Loucy (cell line): ENCODE measurements at regions not wholly inside any gene's neighbourhood (a gene's known extent, or its start where the extent isn't known, plus 50 kb on each side); places are given as distances from the start of the nearest gene placed in this dataset.

Source experiments
- H2AFZ ChIP-seq: fragments of 200-600 bp; sonication (generic); 2 replicates; pipeline ENCODE4 v1.6.0; 2016; ENCODE audit warnings: antibody characterized with exemption, mild to moderate bottlenecking, low read length, moderate library complexity
- H3F3A ChIP-seq: fragments of 200-600 bp; 2 replicates; pipeline ENCODE4 v1.6.0; 2016; ENCODE audit warnings: antibody characterized with exemption, low read depth, mild to moderate bottlenecking
- H3K27me3 ChIP-seq: fragments of 200-600 bp; sonication (generic); 2 replicates; pipeline ENCODE4 v1.6.1; 2014; ENCODE audit warnings: low read length, mild to moderate bottlenecking; ENCODE audit not compliant: insufficient read depth, poor library complexity, severe bottlenecking
- H3K36me3 ChIP-seq: fragments of 200-600 bp; sonication (generic); 2 replicates; pipeline ENCODE4 v1.6.1; 2016; ENCODE audit warnings: low read length; ENCODE audit not compliant: insufficient read depth
- H3K4me1 ChIP-seq: fragments of 200-600 bp; sonication (generic); 2 replicates; pipeline ENCODE4 v1.5.1; 2014; ENCODE audit warnings: low read length, mild to moderate bottlenecking; ENCODE audit not compliant: insufficient read depth, poor library complexity, severe bottlenecking
- H3K4me2 ChIP-seq: fragments of 200-600 bp; sonication (generic); 2 replicates; pipeline ENCODE4 v1.6.0; 2014; ENCODE audit warnings: antibody characterized with exemption, low read length, low read depth, mild to moderate bottlenecking; ENCODE audit not compliant: poor library complexity, severe bottlenecking
- H3K4me3 ChIP-seq: fragments of 200-600 bp; sonication (generic); 2 replicates; pipeline ENCODE4 v1.5.1; 2014; ENCODE audit warnings: low read length, mild to moderate bottlenecking, mixed read lengths; ENCODE audit not compliant: poor library complexity, severe bottlenecking
- H3K79me2 ChIP-seq: fragments of 200-600 bp; sonication (generic); 2 replicates; pipeline ENCODE4 v1.6.1; 2014; ENCODE audit warnings: low read length; ENCODE audit not compliant: insufficient read depth
- H3K9ac ChIP-seq: fragments of 200-600 bp; sonication (generic); 2 replicates; pipeline ENCODE4 v1.6.0; 2014; ENCODE audit warnings: mild to moderate bottlenecking, low read depth, low read length, moderate library complexity; ENCODE audit not compliant: poor library complexity, severe bottlenecking
- H3K9me2 ChIP-seq: fragments of 200-600 bp; sonication (generic); replicated peaks from 2 replicates; pipeline ENCODE4 v1.6.1; 2016; ENCODE audit warnings: low read depth, low read length, mixed read lengths
- H3K9me3 ChIP-seq: fragments of 200-600 bp; sonication (generic); 2 replicates; pipeline ENCODE4 v1.6.1; 2014; ENCODE audit warnings: mild to moderate bottlenecking, antibody characterized with exemption, low read length, low read depth; ENCODE audit not compliant: insufficient read depth
- H4K20me1 ChIP-seq: fragments of 200-600 bp; sonication (generic); 2 replicates; pipeline ENCODE4 v1.6.0; 2014; ENCODE audit warnings: antibody characterized with exemption, low read length, mild to moderate bottlenecking; ENCODE audit not compliant: insufficient read depth, poor library complexity, severe bottlenecking
- EZH2phosphoT487 ChIP-seq: fragments of 200-600 bp; IDR thresholded peaks from 2 replicates; pipeline ENCODE4 v1.6.1; 2018; ENCODE audit warnings: antibody characterized with exemption, mild to moderate bottlenecking, moderate library complexity, borderline replicate concordance
- TF ChIP-seq, protein P1 (sequence below): fragments of 200-600 bp; sonication (generic); conservative IDR thresholded peaks from 2 replicates; pipeline ENCODE4 v1.5.1; 2014; ENCODE audit warnings: mild to moderate bottlenecking, antibody characterized with exemption, low read length

DNA sequence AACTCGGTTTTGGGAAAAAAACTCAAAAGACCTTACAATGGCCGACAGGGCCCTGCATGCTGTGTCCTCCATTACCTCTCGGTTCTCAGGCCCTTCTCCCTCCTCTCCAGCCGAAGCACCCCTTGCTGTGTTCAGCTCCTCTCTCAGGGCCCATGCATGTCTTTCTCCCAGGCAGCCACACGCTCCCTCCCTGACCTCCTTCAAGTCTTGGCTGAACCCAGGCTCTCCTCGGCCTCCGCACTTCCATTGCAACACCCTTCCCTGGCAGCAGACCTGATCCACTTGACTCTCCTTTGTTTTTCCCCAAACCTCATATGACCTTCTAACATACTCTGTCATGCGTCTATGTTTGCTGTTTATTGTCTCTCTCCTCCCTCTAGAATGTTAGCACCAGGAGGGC lies 114.0 kb downstream of the CYP26B1 start:
- Histone ChIP-seq H2AFZ (no peak overlapping the region), H3K9me3 (no peaks in the 10 kb centered on the region; the same call in 1 of the 2 replicates), H3K9ac (no peak overlapping the region), H3K36me3 (no peaks in the 10 kb centered on the region), H3K27me3 (no peaks in the 10 kb centered on the region), H3F3A (no peaks in the 10 kb centered on the region), H3K4me1 (no peaks in the 10 kb centered on the region), H3K4me3 (no peak overlapping the region), H3K4me2 (no peak overlapping the region), H3K79me2 (no peaks in the 10 kb centered on the region), H4K20me1 (no peaks in the 10 kb centered on the region), H3K9me2 (no peaks in the 10 kb centered on the region)
- TF ChIP-seq EZH2phosphoT487, result no peak
- TF ChIP-seq, protein P1, sequence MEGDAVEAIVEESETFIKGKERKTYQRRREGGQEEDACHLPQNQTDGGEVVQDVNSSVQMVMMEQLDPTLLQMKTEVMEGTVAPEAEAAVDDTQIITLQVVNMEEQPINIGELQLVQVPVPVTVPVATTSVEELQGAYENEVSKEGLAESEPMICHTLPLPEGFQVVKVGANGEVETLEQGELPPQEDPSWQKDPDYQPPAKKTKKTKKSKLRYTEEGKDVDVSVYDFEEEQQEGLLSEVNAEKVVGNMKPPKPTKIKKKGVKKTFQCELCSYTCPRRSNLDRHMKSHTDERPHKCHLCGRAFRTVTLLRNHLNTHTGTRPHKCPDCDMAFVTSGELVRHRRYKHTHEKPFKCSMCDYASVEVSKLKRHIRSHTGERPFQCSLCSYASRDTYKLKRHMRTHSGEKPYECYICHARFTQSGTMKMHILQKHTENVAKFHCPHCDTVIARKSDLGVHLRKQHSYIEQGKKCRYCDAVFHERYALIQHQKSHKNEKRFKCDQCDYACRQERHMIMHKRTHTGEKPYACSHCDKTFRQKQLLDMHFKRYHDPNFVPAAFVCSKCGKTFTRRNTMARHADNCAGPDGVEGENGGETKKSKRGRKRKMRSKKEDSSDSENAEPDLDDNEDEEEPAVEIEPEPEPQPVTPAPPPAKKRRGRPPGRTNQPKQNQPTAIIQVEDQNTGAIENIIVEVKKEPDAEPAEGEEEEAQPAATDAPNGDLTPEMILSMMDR, result no peak

GRCh38 chr2:72032481-72033041 lies 115.1 kb downstream of the CYP26B1 start:
- Histone ChIP-seq H4K20me1 (no peaks in the 10 kb centered on the region), H3K79me2 (no peaks in the 10 kb centered on the region), H3F3A (no peaks in the 10 kb centered on the region), H2AFZ (no peak overlapping the region), H3K9ac (no peak overlapping the region), H3K4me1 (no peaks in the 10 kb centered on the region), H3K4me3 (no peak overlapping the region), H3K9me3 (no peaks in the 10 kb centered on the region; the same call in 1 of the 2 replicates), H3K36me3 (no peaks in the 10 kb centered on the region), H3K27me3 (no peaks in the 10 kb centered on the region), H3K9me2 (no peaks in the 10 kb centered on the region), H3K4me2 (no peak overlapping the region)
- TF ChIP-seq, protein P1, result no peak
- no peak for TF ChIP-seq EZH2phosphoT487

- Histone ChIP-seq H3K9me3 (no peaks in the 10 kb centered on the region; the same call in 1 of the 2 replicates), H2AFZ (no peak overlapping the region), H3K9ac (no peak overlapping the region), H3K36me3 (no peaks in the 10 kb centered on the region), H3K9me2 (no peaks in the 10 kb centered on the region), H4K20me1 (no peaks in the 10 kb centered on the region), H3F3A (no peaks in the 10 kb centered on the region), H3K4me1 (no peaks in the 10 kb centered on the region), H3K4me3 (no peak overlapping the region), H3K27me3 (no peaks in the 10 kb centered on the region), H3K79me2 (no peaks in the 10 kb centered on the region), H3K4me2 (no peak overlapping the region)
- TF ChIP-seq, protein P1, result no peak
- no peak for TF ChIP-seq EZH2phosphoT487
Measured at GRCh38 chr2:72031346-72032110, 116.1 kb downstream of the CYP26B1 start.
